Caki2 (cell line): ENCODE measurements at regions not wholly inside any gene's neighbourhood (a gene's known extent, or its start where the extent isn't known, plus 50 kb on each side); places are given as distances from the start of the nearest gene placed in this dataset.

Experiments
- DNase-seq: peaks from one replicate; pipeline ENCODE4 v3.0.0-alpha.2; 2015; ENCODE audit warnings: low read depth
- in situ Hi-C: cut with HindIII; loops from 2 replicates; pipeline ENCODE4 v1.10.0; 2016; ENCODE audit warnings: low sequenced_read_pairs, low pct_unique_long_range_greater_than_20kb, mixed read lengths

- no peak for DNase-seq
- in situ Hi-C loops: no loop called here
Observed at GRCh38 chr4:35820003-35820402, 424.3 kb downstream of the ARAP2 start.

GRCh38 chr4:35824231-35824630 lies 420.1 kb downstream of the ARAP2 start:
- in situ Hi-C loops: no loop called here
- no peak for DNase-seq

- in situ Hi-C loops: no loop called here
Observed at GRCh38 chr4:35835893-35836292, 408.4 kb downstream of the ARAP2 start.

GRCh38 chr4:35836596-35836995 lies 407.7 kb downstream of the ARAP2 start:
- in situ Hi-C loops: no loop called here
- no peak for DNase-seq

More at GRCh38 chr4:35835893-35836292, 408.4 kb downstream of the ARAP2 start:
- DNase-seq: no peak

GRCh38 chr4:35867057-35867456 lies 377.3 kb downstream of the ARAP2 start:
- DNase-seq: no peak
- in situ Hi-C loops: no loop called here

GRCh38 chr4:35872273-35872672 lies 372.0 kb downstream of the ARAP2 start:
- in situ Hi-C loops: no loop called here
- no peak for DNase-seq

- in situ Hi-C loops: no loop called here
- DNase-seq: no peak
Observed at GRCh38 chr4:35879479-35879878, 364.8 kb downstream of the ARAP2 start.

GRCh38 chr4:35883108-35883507 lies 361.2 kb downstream of the ARAP2 start:
- in situ Hi-C loops: no loop called here
- no peak for DNase-seq

- DNase-seq: no peak
- in situ Hi-C loops: no loop called here
Observed at GRCh38 chr4:35884714-35885480, 359.4 kb downstream of the ARAP2 start.

GRCh38 chr4:35897808-35898207 lies 346.5 kb downstream of the ARAP2 start:
- no peak for DNase-seq
- in situ Hi-C loops: no loop called here

- DNase-seq: no peak
- in situ Hi-C loops: no loop called here
Observed at GRCh38 chr4:35900286-35901243, 343.7 kb downstream of the ARAP2 start.

GRCh38 chr4:35912174-35912573 lies 332.1 kb downstream of the ARAP2 start:
- DNase-seq: no peak
- in situ Hi-C loops: no loop called here

GRCh38 chr4:35918491-35918977 lies 325.8 kb downstream of the ARAP2 start:
- in situ Hi-C loops: no loop called here
- no peak for DNase-seq

GRCh38 chr4:35925806-35926205 lies 318.5 kb downstream of the ARAP2 start:
- in situ Hi-C loops: no loop called here
- DNase-seq: no peak

GRCh38 chr4:35926788-35927187 lies 317.5 kb downstream of the ARAP2 start:
- DNase-seq: no peak
- in situ Hi-C loops: no loop called here

- in situ Hi-C loops: no loop called here
- DNase-seq: no peak
Observed at GRCh38 chr4:35933901-35934300, 310.4 kb downstream of the ARAP2 start.

GRCh38 chr4:35934320-35934981 lies 309.9 kb downstream of the ARAP2 start:
- in situ Hi-C loops: no loop called here
- DNase-seq: peak; percentile 32

GRCh38 chr4:35938936-35939335 lies 305.4 kb downstream of the ARAP2 start:
- no peak for DNase-seq
- in situ Hi-C loops: no loop called here

- no peak for DNase-seq
- in situ Hi-C loops: no loop called here
Observed at GRCh38 chr4:35939751-35940150, 304.6 kb downstream of the ARAP2 start.
